ENCODE measurements at regions not wholly inside any gene's neighbourhood (a gene's known extent, or its start where the extent isn't known, plus 50 kb on each side); places are given as distances from the start of the nearest gene placed in this dataset.

DNA sequence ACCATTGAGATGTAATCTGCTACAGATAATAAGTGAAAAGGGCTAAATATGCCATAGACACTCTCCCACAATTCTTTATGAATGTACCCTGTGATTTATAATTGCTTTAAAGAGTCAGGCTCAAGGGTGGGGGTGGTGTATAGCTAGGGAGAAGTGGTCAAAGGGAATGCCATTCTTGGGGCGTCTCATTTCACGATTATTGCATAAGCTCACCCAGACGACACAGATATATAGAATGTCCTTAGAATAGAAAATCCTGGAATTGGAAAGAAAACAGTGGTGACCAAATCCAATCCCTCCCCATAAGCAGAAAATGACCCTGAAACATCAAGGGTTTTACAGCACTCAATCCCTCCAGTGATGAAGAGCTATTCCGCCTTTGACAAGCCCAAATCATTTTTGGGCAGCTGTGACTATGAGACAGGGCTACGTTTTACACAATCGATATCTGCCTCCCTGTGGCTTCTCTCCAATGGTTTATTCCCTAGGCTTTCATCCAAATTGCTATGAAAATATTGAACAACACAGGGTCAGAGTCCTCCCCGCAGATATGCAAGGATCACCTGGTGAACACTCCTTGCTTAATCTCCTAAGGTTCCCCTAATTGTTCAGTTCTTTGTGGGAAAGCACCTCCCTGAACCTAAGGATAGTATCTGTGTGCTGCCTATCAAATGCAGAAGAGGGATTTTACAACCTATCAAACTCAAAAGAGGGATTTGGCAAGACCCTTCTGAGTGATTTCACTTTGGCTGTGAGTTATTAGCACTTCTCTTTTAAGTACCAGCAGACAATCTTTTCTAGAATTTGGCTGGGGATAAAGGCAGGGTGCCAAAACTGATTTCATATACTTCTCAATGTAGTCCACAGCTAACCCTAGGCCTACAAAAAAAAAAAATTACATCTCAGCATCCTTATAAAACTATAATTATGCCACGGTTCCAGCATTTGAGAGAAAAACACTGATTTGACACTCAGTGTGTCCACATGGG, 144.9 kb upstream of the CDH6 start:
- no peak for DNase-seq

DNA sequence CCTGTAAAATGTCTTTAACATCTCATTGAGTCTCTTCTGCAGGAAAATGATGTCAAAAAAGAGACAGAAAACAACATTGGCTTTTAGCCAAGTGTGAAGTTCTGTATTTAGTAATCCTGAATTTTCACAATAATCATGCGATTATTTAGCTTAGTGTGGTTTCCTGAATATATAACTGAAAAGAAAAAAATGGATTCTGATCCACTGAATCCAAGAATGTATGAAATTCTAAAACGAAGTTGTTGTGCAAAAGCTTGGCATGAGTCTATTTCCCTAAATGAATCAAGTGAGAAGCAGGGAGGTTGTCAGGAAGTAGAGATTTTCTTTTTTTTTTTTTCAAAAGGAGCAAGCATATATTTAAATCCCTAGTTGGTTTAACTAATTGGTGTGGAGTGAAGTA, 145.9 kb upstream of the CDH6 start:
- no peak for DNase-seq

DNA sequence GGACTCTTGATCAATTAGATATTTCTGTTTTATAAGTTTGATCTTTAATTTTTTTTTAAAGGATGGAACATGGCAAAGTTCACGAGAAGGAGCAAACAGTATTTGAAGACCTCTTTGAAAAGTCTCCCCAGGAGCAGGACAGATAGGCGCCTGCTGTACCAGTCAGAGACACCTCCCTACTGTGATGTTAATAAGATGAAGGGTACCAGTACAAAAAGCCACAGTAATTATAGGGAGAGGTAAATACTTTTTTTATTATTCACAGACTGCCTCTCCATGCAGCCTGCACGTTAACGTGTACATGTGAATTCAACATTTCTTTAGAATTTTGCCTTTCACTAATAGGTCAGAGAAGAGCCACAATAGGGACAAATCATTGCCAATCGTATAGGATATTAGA, 146.5 kb upstream of the CDH6 start:
- DNase-seq = no peak

DNA sequence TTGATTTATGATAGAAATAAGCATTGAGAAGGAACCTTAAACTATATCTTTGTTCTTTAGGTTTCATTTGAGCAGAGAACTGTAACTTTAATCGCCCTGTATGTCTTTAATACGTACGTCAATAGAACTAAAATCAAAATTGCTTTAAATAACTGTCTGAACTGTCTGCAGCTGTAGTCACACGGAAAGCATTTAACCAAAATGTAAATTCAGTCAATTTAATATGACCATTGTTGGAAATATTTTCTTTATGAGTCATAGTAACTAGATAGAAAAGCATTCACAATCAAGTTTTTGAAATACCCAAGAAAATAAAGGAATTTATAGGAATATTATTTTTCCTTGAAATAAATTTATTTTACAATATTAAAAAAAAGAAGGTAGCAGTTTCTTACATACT, 157.1 kb upstream of the CDH6 start:
- no peak for DNase-seq

DNA sequence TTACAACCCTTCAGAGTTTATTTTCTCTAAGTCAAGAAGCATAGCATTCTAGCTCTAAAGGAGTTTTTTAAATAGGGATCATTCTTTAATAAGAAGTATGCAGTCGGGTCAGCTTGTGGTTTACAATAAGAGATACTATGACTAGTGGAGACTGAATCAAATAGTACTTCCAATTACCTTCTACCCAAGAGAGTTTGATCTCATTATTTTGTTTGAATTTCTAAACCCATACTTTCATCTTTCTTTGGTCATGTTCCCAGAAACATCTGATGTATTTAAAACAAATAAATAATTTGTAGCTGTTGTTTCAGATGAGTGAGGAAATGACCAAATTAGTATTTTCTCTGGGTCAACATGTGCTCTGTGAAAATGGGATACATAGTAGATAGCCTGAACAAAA, 160.2 kb upstream of the CDH6 start:
- DNase-seq = no peak

DNA sequence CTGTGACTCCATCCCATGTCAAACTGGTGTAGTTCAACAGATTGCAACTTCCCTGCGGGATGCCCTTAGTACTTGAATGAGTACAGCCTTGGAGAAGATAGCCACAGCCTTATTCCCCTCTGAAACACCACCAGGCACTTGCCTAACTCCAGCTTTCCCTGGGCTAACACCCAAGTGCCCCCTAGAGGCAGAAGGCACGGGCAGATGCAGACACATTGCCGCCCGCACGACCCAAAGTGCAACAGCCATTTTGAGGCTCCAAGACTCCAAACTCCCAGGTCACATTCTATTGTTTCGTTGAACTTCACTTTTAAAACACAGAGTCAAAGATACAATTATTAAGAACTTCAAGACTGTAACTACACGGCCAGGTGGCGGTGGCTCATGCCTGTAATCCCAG, 163.6 kb upstream of the CDH6 start:
- no peak for DNase-seq

DNA sequence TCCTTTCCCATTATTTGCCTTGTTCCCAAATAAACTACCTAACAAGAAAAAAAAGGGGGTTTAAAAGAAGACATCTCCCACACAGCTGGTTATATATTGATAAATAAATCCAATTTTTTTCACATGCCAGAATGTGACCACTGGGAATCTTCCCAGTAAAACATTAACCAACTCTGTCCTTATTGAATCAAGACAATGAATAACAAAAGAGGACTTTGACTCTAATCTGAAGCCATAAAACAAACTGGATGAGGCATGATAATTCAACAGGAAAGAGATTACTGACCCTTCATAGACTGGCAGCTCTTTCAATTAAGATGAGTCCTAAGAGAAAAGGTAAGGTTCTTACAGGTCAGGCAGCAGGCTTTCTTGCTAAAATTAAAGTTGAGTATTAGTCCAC, 165.8 kb upstream of the CDH6 start:
- DNase-seq = no peak

DNA sequence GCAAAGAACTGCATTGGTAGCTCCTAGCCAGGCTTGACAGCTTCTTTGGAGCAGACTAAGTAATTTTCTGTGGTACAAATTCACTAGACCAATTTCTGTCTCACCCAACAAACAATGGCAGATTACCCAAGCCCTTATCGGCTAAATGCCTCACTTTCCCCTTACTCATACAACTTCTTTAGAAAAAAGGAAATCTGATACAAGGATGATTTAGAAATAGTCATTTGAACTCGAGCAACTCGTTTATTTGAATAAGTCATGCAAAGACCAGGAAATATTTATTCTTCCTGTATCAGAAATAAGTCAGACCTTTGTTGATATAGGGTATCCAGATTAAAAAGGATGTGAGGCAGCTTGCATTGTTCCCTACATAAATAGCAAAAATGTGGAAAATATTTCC, 170.4 kb upstream of the CDH6 start:
- no peak for DNase-seq

DNA sequence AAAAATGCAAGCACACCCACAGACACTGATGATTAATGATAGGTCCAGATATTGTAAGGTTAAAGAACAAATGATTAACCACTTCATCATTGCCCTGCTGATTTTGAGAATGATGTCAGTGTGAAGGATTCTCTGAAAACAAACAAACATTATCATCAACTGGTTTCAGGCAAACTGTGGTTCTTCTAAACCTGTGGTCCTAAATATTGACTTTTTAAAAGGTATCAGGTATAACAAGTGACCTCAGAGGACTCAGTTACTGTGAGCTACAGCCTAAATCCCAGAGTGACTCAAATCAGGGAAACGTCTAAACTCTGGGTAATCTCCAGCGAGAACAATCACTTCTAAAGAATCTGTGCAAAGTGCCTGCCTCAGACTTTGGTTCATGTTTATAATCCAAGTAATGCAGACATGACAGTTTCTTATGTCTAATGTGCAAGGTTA, 172.3 kb upstream of the CDH6 start:
- no peak for DNase-seq

DNA sequence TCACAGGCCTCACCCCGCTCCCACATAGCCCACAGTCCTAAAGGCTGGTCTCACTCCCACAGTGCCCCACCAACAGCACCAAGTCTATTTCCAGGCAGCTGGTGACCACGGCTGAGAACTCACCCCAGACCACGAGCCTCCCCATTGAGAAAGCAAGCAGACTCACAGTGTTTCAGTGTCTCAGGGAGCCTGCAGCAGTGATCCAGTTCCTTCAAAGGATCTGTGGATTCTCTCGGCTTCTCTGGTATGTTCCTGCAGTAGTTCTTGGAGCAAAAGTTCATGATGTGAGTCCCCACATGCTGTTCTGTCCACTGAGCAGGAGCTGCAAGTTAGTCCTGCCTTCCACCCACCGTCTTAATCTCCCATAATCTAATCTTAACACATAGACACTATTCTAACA, 185.3 kb upstream of the CDH6 start:
- no peak for DNase-seq

DNA sequence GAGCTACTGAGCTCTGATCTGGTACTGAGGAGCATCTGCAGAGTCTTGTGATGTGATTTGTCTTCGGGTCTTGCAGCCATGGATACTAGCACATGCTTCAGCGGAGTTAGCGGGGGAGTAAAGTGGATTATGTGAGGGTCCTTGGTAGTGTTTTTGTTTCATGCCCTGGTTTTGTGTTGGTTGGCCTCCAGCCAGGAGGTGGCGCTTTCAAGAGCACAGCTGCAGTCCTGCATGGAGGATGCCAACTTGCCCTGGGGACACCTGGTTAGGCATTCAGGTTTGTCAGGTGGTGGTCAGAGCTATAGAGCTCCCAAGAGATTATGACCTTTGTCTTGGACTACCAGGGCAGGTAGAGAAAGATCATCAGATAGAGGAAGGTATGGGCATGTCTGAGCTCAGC, 185.8 kb upstream of the CDH6 start:
- no peak for DNase-seq

DNA sequence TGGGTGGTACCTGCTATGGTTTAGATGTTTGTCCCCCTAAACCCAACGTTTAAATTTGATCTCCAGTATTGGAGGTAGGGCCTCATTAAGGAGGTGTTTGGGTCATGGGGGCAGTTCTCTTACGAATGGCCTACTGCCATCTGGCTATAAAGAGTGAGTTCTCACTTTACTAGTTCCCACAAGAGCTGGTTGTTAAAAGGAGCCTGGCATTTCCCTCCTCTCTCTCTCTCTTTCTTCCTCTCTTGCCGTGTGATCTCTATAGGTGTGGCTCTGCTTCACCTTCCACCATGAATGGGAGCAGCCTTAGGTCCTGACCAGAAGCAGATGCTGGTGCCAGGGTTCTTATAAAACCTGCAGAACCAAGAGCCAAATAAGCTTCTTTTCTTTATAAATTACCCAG, 193.2 kb upstream of the CDH6 start:
- DNase-seq = no peak

DNA sequence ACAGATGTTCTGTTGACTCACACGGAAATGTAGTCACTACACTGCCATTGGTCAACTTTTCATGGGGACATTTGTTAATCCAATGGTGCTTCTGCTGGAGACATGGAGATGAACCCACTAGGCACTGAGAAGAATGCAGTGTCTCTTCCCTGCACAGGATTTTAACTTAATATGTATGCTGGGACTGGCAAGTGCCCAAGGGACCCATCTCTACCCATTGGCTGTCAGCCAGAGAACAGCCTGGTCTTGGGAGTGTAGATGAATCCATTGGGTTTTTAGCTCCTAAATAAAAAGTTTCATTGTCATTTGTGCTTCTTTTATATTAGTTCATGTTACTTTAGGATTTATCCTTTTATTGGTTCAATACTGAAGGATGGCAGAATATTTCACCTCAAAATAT, 195.8 kb upstream of the CDH6 start:
- no peak for DNase-seq

DNA sequence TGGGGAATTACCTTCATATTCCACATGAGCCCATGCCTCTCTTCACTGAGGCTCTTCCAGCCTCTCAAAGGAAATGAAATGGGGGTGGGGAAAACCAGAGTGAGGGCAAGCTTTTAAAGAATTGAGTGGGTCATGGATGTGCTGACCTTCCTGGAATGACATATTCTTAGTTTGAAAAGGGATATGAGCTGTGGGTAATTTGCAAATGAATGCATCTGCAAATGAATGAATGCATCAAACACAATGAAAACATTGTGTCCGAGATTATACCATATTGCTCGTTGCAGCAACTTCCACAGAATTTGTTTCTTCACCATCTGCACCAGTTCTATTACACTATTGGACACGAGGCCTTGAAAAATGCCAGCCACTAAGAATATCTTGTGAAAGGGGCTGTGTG, 198.6 kb upstream of the CDH6 start:
- no peak for DNase-seq

DNA sequence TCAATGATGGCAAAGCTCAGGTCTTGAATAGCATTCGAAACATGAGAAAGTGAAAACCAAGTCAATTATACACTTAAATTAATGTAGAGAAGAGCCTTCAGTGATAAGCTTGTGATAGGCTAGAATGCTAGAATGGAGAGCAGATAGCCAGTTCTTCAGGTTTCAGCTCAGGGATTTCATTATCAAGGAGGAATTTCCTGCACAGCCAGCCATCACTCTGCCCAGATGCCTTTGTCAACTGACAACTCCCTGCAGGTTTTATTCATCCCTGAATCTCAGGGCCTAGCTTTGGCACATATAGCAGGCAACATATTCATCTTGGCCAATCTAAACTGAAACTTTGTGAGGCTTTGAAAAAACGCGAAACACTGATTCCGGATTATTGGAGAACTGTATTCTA, 199.3 kb upstream of the CDH6 start:
- DNase-seq = no peak

DNA sequence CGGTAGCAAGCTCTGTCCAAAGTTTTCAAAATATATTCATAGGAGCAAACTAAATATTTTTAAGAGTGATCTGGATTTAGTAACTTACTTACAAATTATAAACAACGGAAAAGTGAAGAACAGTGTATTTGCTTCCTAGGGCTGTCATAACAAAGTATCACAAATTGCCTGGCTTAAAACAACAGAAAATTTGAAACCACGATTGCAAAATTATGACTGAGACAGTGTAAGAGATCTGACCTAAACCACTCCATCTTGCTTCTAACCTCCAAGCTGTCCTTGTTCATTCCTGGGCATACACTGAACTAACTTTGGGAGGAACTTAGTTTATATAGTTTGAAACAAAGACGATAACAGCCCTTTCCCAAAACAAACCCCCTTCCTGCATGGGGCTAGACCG, 202.0 kb upstream of the CDH6 start:
- no peak for DNase-seq

DNA sequence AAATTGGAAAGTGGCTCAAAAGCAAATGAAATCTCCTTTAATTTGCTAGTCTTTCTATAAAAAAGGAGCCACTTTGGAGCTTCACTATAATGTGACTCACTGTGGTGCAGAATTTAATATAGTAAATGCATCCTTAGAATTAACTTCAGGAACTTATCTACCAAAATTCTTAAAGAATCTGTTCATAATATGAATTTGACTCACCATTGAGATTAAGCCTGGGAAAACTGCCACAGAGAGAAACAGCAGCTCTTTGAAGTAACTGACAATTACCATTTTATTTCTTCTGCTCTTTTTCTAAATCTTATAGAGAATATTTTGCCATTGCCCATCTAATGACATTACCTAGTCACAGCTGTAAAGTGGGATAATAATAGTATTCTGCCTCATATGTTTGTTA, 211.9 kb upstream of the CDH6 start:
- DNase-seq = no peak

DNA sequence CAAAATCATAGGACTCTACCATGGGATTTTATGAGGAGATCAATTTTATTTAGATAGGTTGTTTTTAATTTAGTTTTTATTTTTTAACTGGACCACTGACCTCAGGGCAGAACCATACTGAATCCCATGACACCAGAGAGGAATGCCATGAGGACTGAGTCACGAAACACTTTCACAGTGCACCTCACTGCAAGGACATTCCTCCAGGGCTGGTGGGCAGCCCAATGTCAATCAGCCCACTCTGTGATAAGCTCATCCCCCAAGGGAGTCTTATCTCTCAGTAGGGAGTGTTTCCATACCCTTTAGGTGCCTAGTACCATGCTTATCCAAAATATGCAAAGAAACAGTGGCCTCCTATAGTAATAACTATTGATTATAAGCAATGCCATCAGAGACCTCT, 224.5 kb upstream of the CDH6 start:
- DNase-seq = no peak

DNA sequence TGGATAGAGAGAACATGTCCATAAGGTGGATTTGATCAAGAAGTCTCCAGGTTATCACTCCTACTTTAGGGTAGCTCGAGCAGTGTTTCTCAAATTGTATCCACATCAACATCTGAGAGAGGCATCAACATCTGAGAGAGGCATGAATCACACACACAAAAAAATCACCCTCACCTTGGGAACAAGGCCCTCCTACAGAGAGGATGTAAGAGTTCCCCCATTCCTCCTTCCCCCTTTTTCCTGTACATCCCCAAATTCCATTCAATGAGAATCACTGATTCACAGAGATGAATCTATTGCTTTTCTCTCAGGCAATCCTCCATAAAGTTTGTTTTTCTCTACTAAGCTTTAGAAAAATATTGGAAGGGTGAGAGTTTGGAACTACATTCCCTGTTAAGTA, 233.4 kb upstream of the CDH6 start:
- DNase-seq = no peak

DNA sequence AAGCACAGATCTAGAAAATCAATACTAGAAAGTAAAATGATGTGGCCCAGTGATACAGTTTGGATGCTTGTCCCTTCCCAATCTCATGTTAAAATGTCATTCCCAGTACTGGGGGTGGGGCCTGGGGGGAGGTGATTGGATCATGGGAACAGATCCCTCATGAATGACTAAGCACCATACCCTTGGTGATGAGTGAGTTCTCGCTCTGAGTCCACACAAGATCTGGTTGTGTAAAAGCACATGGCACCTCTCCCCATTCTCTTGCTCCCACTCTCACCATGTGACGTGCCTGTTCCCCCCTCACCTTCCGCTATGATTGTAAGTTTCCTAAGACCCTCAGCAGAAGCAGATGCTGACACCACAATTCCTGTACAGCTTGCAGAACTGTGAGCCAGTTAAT, 234.2 kb upstream of the CDH6 start:
- no peak for DNase-seq

DNA sequence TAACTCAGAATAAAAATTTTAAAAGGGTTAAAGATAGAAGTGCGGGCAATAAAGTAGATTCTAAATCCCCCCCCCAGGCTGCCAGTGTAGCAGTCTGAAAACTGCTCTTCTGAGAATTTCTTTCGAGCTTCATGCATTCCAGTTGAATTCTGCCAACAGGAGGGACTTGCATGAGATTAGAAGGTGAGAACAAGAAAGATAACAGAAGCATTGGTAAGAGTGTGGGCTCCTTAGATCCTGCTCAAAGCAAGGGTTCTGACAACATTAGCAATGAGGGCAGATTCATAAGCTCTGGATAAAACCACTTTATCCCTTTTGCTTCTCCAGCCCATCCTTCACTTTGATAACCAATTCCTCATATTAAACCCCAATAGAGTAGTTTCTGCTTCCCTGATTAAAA, 235.9 kb upstream of the CDH6 start:
- DNase-seq = no peak

DNA sequence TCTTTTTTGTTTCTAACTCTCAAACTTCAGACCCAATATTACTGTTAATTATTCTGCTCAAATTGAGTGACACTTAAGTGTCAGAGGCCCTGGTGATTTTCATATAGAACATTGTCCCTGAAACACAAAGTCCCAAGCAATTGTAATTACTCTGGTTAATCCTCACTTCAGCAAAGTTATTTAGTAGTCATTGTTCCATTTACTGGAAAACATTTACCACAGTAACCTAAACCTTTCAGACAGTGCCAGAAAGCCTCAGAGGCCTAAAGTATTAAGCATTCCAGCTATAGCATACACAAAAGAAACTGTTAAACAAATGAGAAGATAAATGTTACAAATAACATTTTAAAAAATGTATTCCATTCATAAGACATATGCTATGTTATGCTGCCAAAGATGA, 237.2 kb upstream of the CDH6 start:
- no peak for DNase-seq

DNA sequence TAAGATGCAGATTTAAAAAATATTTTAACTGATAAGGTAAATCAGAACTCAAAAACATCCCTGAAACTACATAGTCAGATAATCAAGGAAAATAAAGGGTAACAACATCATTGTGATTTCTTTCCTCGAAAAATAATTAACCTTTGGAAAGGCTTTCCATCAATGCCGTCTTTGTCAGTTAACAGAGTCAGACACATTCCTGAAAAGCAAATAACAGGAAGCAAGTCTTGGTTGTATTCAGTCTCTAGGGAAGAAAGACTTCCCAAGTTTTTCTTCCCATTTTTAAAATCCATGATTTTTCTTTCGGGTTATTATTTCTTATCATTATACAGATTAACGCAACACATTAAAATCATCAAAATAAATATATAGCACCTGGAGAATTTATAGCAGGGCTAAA, 256.4 kb upstream of the CDH6 start:
- DNase-seq = no peak

DNA sequence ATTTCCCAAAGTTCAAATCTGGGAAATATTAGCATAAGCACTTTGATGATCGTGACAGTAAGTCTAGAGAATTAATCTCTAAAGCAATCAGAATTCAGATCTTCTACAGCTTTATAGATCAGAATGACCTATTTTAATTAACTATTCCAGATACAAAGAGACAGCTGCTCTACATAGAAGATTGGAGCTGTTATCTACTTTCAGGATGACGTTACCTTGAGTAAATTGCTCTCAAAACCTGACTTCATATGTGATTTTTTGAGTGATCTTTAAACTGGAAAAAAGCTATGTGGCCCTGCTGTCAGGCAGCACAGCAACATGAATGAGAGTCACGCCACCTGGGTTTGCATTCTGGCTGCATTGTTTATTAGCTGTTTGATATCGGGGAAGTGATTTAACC, 259.9 kb upstream of the CDH6 start:
- DNase-seq = no peak
